HG03342 (cell line): ENCODE measurements at regions not wholly inside any gene's neighbourhood (a gene's known extent, or its start where the extent isn't known, plus 50 kb on each side); places are given as distances from the start of the nearest gene placed in this dataset.

Source experiments
- ATAC-seq: cut with Tn5 transposase; IDR thresholded peaks from one replicate; pipeline ENCODE4 v1.9.1; 2021; ENCODE audit warnings: mild to moderate bottlenecking, moderate library complexity; ENCODE audit not compliant: unreplicated experiment

DNA sequence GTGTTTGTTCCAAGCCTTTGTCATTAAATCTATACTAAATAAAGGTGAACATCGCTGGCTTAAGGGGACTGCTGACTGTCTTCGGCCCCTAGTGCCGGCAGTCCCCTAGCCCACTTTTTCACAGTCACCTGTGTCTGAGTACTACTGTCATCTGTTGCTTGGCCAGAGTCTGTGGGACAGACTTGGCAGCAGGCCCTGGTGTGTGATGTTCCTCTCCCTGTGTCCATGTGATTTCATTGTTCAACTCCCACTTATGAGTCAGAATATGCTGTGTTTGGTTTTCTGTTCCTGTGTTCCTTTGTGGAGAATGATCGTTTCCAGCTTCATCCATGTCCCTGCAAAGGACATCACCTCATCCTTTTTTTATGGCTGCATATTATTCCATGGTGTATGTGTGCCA is 133.4 kb downstream of the HAO1 start:
- ATAC-seq = no peak

DNA sequence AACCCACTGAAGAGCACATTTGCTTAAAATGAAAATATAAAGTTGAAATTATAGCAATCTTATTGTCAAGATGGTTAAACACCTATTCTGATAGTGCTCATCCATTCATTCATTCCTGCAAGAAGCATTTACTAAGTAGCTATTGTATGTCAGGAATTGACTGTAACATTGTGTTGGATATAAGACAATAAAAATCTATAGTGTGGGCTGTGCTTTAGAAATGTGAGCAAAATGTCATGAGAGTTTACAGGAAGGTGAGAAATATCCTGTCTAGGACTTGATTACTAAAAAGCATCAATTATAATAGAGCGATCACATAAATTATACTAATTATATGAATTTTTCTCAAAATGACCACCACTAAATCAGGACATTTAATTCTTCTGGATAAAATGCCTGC is 123.0 kb downstream of the HAO1 start:
- no peak for ATAC-seq

DNA sequence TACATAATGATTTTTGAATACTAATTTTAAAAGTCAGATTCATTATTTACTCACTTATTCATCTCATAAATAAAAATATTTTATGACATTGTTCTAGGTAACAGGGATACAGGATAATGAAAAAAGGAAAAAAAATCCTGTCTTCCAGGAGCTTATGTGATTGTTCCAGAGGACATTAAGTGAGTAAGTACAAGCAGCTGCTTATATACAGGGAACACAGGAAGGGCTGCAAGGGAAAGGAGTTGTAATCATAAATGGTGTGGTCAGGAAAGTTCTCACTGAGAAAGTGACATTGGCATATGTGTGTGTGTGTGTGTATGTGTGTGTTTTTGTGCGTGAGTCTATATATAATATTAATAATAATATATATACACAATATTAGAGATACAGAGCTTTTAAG is 121.8 kb downstream of the HAO1 start:
- ATAC-seq = no peak

DNA sequence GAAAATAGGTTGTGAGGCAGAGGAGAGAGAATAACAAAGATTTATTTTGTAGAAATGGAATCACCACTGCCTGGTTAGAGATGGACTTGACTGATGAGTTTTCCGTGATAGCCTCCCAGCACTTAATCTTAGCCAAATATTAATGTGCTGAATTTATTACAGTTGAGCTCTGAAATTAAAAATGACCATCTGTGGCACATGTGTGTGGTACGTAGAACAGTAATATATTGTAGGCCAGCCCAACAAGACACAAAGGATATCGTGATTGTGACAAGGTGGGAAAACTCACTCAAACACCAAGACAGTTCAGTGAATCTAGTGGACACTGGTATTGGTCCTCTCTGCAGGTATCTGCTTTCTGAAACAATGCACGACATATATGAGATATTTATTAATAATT is 119.4 kb downstream of the HAO1 start:
- no peak for ATAC-seq

DNA sequence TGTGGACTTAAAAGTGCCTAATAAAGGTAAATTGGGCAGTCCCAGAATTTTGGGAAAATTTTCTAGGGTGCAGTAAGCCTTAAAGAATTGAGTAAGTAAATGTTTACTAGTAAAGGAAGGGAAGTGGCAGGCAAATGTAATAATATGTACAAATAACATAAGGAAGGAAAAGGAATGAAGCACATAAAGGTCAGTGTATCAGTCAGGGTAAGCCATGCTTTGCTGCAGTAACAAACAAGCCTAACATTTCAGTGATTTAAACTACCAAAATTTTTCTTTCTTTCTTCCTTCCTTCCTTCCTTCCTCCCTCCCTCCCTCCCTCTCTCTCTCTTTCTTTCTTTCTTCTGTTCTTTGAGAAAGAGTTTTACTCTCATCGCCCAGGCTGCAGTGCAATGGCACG is 117.5 kb downstream of the HAO1 start:
- ATAC-seq = no peak

DNA sequence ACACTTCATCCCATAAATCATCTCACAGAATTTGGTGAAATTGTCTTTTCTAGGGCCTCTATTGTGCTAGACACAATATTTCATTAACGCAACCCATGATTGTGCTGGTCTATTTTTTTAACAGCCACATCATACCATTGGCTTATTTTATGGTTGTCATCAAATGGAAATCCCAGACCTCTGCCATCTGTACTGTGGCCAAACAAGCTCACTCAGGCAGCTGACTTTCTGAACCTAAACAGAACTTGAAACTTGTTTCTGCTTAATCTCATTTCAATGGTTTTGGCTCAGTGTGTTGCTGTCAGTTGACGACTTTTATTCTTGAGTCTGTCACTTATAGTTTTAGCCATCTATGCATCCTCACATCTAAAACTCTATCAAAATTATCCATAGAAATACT is 111.8 kb downstream of the HAO1 start:
- no peak for ATAC-seq

DNA sequence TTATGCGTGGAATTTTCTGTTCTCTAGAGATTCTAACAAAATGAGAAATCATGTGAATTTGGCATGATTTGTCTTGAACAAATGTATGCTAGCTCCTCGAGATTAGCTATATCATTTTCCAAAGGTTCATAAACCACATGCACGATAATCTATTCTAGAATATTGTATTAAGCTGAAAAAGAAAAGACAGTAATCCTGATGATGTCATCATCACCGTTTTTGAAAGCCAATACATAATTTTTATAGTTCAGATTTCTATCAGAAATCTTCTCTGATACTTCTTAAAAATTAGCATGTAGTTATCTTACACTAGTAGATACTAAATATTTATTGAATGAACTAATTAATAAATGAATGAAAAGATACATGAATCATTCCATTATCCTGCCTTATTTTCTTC is 111.2 kb downstream of the HAO1 start:
- ATAC-seq = no peak

DNA sequence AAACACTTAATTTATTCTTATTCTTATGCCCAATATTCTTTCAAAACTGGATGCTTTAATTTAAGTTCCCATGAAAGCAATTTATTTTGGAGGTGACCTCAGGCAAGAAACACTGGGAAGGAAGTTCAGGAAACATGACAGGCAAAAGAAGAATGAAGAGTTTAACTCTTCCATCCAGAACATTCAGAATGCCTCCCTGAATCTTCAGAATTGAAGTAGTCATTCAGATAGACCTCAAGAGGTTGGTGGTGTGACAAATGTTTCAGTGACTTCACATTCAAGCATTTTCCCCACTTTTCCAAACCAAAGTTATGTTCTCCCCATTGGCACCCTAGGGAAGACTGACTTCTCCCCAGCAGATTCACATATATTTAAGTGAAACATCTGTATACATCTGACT is 110.5 kb downstream of the HAO1 start:
- ATAC-seq = no peak
